ENCODE measurements at regions not wholly inside any gene's neighbourhood (a gene's known extent, or its start where the extent isn't known, plus 50 kb on each side); places are given as distances from the start of the nearest gene placed in this dataset.

DNA sequence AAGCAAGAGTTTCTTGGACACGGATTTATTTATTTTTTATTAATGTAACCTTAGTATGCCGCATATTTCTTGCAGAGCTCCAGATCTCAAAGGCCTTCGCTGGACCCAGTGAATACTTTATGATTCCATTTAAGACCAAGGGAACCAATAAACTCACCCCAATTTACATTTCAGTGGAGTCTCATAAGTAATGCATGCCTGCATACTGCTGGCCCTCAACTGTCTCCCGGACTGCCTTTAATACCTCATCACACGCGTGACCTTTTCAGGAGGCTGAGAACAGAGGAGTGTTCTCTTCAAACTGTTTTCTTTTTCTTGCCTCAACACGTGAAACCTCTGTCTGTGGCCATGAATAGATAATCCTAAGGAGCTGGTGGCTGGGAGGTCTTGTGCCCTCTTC lies 240.9 kb downstream of the STIM2 start:
- TF ChIP-seq, protein P1, sequence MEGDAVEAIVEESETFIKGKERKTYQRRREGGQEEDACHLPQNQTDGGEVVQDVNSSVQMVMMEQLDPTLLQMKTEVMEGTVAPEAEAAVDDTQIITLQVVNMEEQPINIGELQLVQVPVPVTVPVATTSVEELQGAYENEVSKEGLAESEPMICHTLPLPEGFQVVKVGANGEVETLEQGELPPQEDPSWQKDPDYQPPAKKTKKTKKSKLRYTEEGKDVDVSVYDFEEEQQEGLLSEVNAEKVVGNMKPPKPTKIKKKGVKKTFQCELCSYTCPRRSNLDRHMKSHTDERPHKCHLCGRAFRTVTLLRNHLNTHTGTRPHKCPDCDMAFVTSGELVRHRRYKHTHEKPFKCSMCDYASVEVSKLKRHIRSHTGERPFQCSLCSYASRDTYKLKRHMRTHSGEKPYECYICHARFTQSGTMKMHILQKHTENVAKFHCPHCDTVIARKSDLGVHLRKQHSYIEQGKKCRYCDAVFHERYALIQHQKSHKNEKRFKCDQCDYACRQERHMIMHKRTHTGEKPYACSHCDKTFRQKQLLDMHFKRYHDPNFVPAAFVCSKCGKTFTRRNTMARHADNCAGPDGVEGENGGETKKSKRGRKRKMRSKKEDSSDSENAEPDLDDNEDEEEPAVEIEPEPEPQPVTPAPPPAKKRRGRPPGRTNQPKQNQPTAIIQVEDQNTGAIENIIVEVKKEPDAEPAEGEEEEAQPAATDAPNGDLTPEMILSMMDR (IDR thresholded peaks at IDR 0.05; ENCODE audit: insufficient read depth, low read length): no peak
- no peak for TF ChIP-seq GABPA (IDR thresholded peaks at IDR 0.05; ENCODE audit: low read depth)
- no peak for TF ChIP-seq POLR2AphosphoS5 (IDR thresholded peaks at IDR 0.05; ENCODE audit: low read depth)
- TF ChIP-seq, protein P2, sequence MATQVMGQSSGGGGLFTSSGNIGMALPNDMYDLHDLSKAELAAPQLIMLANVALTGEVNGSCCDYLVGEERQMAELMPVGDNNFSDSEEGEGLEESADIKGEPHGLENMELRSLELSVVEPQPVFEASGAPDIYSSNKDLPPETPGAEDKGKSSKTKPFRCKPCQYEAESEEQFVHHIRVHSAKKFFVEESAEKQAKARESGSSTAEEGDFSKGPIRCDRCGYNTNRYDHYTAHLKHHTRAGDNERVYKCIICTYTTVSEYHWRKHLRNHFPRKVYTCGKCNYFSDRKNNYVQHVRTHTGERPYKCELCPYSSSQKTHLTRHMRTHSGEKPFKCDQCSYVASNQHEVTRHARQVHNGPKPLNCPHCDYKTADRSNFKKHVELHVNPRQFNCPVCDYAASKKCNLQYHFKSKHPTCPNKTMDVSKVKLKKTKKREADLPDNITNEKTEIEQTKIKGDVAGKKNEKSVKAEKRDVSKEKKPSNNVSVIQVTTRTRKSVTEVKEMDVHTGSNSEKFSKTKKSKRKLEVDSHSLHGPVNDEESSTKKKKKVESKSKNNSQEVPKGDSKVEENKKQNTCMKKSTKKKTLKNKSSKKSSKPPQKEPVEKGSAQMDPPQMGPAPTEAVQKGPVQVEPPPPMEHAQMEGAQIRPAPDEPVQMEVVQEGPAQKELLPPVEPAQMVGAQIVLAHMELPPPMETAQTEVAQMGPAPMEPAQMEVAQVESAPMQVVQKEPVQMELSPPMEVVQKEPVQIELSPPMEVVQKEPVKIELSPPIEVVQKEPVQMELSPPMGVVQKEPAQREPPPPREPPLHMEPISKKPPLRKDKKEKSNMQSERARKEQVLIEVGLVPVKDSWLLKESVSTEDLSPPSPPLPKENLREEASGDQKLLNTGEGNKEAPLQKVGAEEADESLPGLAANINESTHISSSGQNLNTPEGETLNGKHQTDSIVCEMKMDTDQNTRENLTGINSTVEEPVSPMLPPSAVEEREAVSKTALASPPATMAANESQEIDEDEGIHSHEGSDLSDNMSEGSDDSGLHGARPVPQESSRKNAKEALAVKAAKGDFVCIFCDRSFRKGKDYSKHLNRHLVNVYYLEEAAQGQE (IDR thresholded peaks at IDR 0.05; ENCODE audit: insufficient replicate concordance, low read depth): no peak

Measured in HL-60 (cell line).